Left renal cortex interstitium (tissue), 4 donors: ENCODE measurements at regions not wholly inside any gene's neighbourhood (a gene's known extent, or its start where the extent isn't known, plus 50 kb on each side); places are given as distances from the start of the nearest gene placed in this dataset.

ENCODE experiments used
- DNase-seq, 4 donors: peaks; one replicate each; pipeline ENCODE4 v3.0.0-alpha.2; 2013; ENCODE audit warnings: low read depth in 4 of 4, low spot score in 2 of 4, missing footprints in 1 of 4

GRCh38 chr11:23976426-23976825 lies 520.4 kb upstream of the LUZP2 start:
- no peak for DNase-seq

GRCh38 chr11:23976841-23977271 lies 520.0 kb upstream of the LUZP2 start:
- no peak for DNase-seq

GRCh38 chr11:23988381-23989006 lies 508.4 kb upstream of the LUZP2 start:
- no peak for DNase-seq

- no peak for DNase-seq
These were observed 506.3 kb upstream of the LUZP2 start for GRCh38 chr11:23990346-23991164.

GRCh38 chr11:23991165-23991539 lies 505.7 kb upstream of the LUZP2 start:
- no peak for DNase-seq

- no peak for DNase-seq
These were observed 501.0 kb upstream of the LUZP2 start for GRCh38 chr11:23995891-23996290.

GRCh38 chr11:23997356-23997755 lies 499.5 kb upstream of the LUZP2 start:
- DNase-seq, result no peak

GRCh38 chr11:24005202-24005876 lies 491.5 kb upstream of the LUZP2 start:
- DNase-seq, result no peak

- no peak for DNase-seq
These were observed 453.0 kb upstream of the LUZP2 start for GRCh38 chr11:24043842-24044241.

GRCh38 chr11:24046731-24047130 lies 450.1 kb upstream of the LUZP2 start:
- DNase-seq, result no peak

GRCh38 chr11:24056051-24056450 lies 440.8 kb upstream of the LUZP2 start:
- DNase-seq, result no peak

- DNase-seq, result no peak
These were observed 436.7 kb upstream of the LUZP2 start for GRCh38 chr11:24060125-24060524.

GRCh38 chr11:24064309-24064903 lies 432.4 kb upstream of the LUZP2 start:
- DNase-seq, result no peak

- DNase-seq, result no peak
These were observed 428.7 kb upstream of the LUZP2 start for GRCh38 chr11:24068197-24068596.

- no peak for DNase-seq
These were observed 426.4 kb upstream of the LUZP2 start for GRCh38 chr11:24070435-24070834.

GRCh38 chr11:24078018-24078417 lies 418.8 kb upstream of the LUZP2 start:
- DNase-seq, result no peak

GRCh38 chr11:24082241-24082640 lies 414.6 kb upstream of the LUZP2 start:
- DNase-seq, result no peak

- DNase-seq, result no peak
These were observed 414.0 kb upstream of the LUZP2 start for GRCh38 chr11:24082860-24083259.

GRCh38 chr11:24084956-24085355 lies 411.9 kb upstream of the LUZP2 start:
- DNase-seq, result no peak

GRCh38 chr11:24086921-24087320 lies 409.9 kb upstream of the LUZP2 start:
- DNase-seq, result no peak

GRCh38 chr11:24091594-24091993 lies 405.3 kb upstream of the LUZP2 start:
- no peak for DNase-seq
